MM.1S (cell line): ENCODE measurements at regions not wholly inside any gene's neighbourhood (a gene's known extent, or its start where the extent isn't known, plus 50 kb on each side); places are given as distances from the start of the nearest gene placed in this dataset.

Experiments used
- DNase-seq: peaks from one replicate; pipeline ENCODE4 v3.0.0-alpha.2; 2015
- H2AFZ ChIP-seq: fragments of 300-600 bp; sonication (generic); 2 replicates; pipeline ENCODE4 v1.6.0; 2016; ENCODE audit warnings: antibody characterized with exemption, low read length
- H3F3A ChIP-seq: fragments of 300-600 bp; sonication (generic); 2 replicates; pipeline ENCODE4 v1.6.1; 2016; ENCODE audit warnings: mild to moderate bottlenecking, antibody characterized with exemption, low read length, moderate library complexity, mixed read lengths; ENCODE audit not compliant: insufficient read depth
- H3K27ac ChIP-seq: fragments of 300-600 bp; sonication (generic); 2 replicates; pipeline ENCODE4 v1.5.1; 2016; ENCODE audit warnings: mild to moderate bottlenecking, low read length
- H3K27me3 ChIP-seq: fragments of 300-600 bp; sonication (generic); replicated peaks from 2 replicates; pipeline ENCODE4 v1.6.0; 2016; ENCODE audit warnings: low read length; ENCODE audit not compliant: insufficient read depth
- H3K36me3 ChIP-seq: fragments of 300-600 bp; sonication (generic); replicated peaks from 2 replicates; pipeline ENCODE4 v1.6.1; 2016; ENCODE audit warnings: mild to moderate bottlenecking, low read length, mixed read lengths; ENCODE audit not compliant: insufficient read depth
- H3K4me1 ChIP-seq: fragments of 300-600 bp; sonication (generic); 2 replicates; pipeline ENCODE4 v1.6.1; 2016; ENCODE audit warnings: low read length, mixed read lengths
- H3K4me2 ChIP-seq: fragments of 300-600 bp; sonication (generic); 2 replicates; pipeline ENCODE4 v1.6.0; 2016; ENCODE audit warnings: low read depth, low read length
- H3K4me3 ChIP-seq: fragments of 300-600 bp; sonication (generic); 2 replicates; pipeline ENCODE4 v1.5.1; 2016; ENCODE audit warnings: low read length, mixed read lengths
- H3K79me2 ChIP-seq: fragments of 300-600 bp; sonication (generic); 2 replicates; pipeline ENCODE4 v1.6.1; 2016; ENCODE audit warnings: mixed run types, low read length, mixed read lengths
- H3K9ac ChIP-seq: fragments of 300-600 bp; sonication (generic); 2 replicates; pipeline ENCODE4 v1.6.1; 2016; ENCODE audit warnings: low read length, mixed read lengths
- H3K9me2 ChIP-seq: fragments of 300-600 bp; sonication (generic); replicated peaks from 2 replicates; pipeline ENCODE4 v1.6.1; 2016; ENCODE audit warnings: mild to moderate bottlenecking, low read length, mixed read lengths; ENCODE audit not compliant: insufficient read depth
- H3K9me3 ChIP-seq: fragments of 300-600 bp; sonication (generic); replicated peaks from 2 replicates; pipeline ENCODE4 v1.6.1; 2016; ENCODE audit warnings: mild to moderate bottlenecking, low read length, mixed read lengths; ENCODE audit not compliant: insufficient read depth
- H4K20me1 ChIP-seq: fragments of 300-600 bp; sonication (generic); 2 replicates; pipeline ENCODE4 v1.6.1; 2016; ENCODE audit warnings: mild to moderate bottlenecking, low read length, moderate library complexity, mixed read lengths; ENCODE audit not compliant: insufficient read depth
- EZH2 ChIP-seq: fragments of 300-600 bp; sonication (generic); optimal IDR thresholded peaks from 2 replicates; pipeline ENCODE3; 2017; ENCODE audit warnings: low read depth, mild to moderate bottlenecking, antibody characterized with exemption, low read length, mixed read lengths
- EZH2phosphoT487 ChIP-seq: fragments of 300-600 bp; sonication (generic); IDR thresholded peaks from 2 replicates; pipeline ENCODE4 v1.6.1; 2018; ENCODE audit warnings: antibody characterized with exemption, low read length
- TF ChIP-seq, protein P1 (sequence below): fragments of 300-600 bp; sonication (generic); IDR thresholded peaks from 2 replicates; pipeline ENCODE4 v1.5.1; 2016; ENCODE audit warnings: antibody characterized with exemption, low read length, mixed read lengths

DNA sequence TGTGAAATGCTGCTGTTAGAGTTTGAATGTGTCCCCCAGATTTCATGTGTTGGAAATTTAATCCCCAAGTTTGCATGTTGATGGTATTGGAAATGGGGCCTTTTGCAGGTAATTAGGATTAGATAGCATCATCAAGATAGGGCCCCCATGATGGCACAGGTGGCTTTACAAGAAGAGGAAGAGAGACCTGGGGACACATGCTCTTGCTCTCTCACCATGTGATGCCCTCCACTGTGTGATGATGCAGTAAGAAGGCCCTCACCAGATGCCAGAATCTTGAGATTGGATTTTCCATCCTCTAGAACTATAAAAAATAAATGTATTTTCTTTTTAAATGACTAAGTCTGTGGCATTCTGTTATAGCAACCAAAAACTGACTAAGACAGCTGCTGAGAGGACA is 57.0 kb upstream of the NEK7 start:
- Histone ChIP-seq H3K9ac (no peak overlapping the region), H3K4me2 (no peak overlapping the region), H3K36me3 (no peaks in the 10 kb centered on the region), H3F3A (no peaks in the 10 kb centered on the region), H4K20me1 (no peaks in the 10 kb centered on the region), H3K27me3 (no peaks in the 10 kb centered on the region), H3K27ac (no peak overlapping the region), H3K4me3 (no peak overlapping the region), H3K79me2 (no peaks in the 10 kb centered on the region), H3K9me2 (no peaks in the 10 kb centered on the region), H2AFZ (no peak overlapping the region), H3K9me3 (no peaks in the 10 kb centered on the region), H3K4me1 (no peaks in the 10 kb centered on the region)
- TF ChIP-seq EZH2 (no peak), EZH2phosphoT487 (no peak)
- TF ChIP-seq, protein P1, sequence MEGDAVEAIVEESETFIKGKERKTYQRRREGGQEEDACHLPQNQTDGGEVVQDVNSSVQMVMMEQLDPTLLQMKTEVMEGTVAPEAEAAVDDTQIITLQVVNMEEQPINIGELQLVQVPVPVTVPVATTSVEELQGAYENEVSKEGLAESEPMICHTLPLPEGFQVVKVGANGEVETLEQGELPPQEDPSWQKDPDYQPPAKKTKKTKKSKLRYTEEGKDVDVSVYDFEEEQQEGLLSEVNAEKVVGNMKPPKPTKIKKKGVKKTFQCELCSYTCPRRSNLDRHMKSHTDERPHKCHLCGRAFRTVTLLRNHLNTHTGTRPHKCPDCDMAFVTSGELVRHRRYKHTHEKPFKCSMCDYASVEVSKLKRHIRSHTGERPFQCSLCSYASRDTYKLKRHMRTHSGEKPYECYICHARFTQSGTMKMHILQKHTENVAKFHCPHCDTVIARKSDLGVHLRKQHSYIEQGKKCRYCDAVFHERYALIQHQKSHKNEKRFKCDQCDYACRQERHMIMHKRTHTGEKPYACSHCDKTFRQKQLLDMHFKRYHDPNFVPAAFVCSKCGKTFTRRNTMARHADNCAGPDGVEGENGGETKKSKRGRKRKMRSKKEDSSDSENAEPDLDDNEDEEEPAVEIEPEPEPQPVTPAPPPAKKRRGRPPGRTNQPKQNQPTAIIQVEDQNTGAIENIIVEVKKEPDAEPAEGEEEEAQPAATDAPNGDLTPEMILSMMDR, result no peak
- DNase-seq, result no peak

DNA sequence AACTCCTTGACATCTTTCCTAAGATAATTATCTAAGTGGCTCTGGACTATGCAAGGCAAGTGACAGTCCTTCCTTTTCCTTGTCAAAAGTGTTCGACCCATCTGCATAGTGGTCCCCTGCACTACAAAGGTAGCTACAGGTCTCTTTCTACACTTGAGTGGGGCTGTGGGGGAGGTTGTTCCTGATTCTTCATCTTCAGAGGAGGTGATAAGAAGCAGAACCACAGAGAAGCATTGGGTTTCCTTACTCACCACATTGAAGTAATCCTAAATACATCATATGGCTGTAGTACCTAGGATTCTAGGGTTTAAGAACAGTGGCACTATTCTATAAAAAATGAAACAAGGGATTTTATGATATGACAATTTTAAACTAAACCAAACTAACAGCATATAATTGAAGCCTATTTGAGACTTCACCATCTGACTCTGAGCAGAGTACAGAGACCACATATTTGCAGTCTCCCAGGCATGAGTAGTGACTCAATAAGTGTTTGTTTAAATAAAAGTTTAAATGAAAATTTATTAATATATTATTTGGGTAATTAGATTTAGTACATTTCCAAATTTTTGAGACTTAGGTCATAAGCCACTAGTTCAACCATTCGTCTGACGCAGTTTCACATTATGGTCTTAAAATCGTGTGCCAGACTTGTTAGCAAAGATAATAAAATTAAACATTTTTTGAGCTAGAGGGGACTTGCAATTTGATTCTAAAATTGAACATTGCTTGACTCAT is 54.9 kb upstream of the NEK7 start:
- Histone ChIP-seq H3K79me2 (no peaks in the 10 kb centered on the region), H3F3A (no peaks in the 10 kb centered on the region), H4K20me1 (no peaks in the 10 kb centered on the region), H3K9me3 (no peaks in the 10 kb centered on the region), H3K27me3 (no peaks in the 10 kb centered on the region), H3K9me2 (no peaks in the 10 kb centered on the region), H3K4me2 (no peak overlapping the region), H3K9ac (no peak overlapping the region), H2AFZ (no peak overlapping the region), H3K4me3 (no peak overlapping the region), H3K36me3 (no peaks in the 10 kb centered on the region), H3K27ac (no peak overlapping the region), H3K4me1 (no peaks in the 10 kb centered on the region)
- TF ChIP-seq, protein P1, result no peak
- TF ChIP-seq EZH2phosphoT487 (no peak), EZH2 (no peak)
- no peak for DNase-seq

DNA sequence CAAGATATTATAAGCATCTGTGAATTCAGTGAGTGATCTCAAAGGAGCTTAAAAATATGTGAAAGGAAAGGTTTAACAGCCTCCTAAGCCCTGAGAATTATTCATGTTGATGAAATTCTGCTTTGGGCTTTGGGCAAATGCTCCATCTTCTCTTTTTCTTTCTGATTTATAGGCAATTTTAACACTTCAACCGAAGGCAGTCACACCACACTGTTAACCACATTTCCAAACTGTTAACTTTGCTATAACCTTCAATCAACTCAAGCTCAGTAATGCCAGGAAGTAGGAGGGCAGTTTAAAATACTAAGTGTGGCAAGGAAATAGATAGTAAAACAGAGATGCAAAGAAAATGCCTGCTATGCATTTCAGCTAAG is 54.4 kb upstream of the NEK7 start:
- no peaks in the 10 kb centered on the region for H3K4me1 ChIP-seq
- no peak overlapping the region for H3K9ac ChIP-seq
- no peak for DNase-seq
- H3K79me2 ChIP-seq, result no peaks in the 10 kb centered on the region
- no peaks in the 10 kb centered on the region for H3K9me3 ChIP-seq
- no peaks in the 10 kb centered on the region for H4K20me1 ChIP-seq
- no peaks in the 10 kb centered on the region for H3K27me3 ChIP-seq
- no peak overlapping the region for H3K27ac ChIP-seq
- H3K4me2 ChIP-seq, result no peak overlapping the region
- H2AFZ ChIP-seq, result no peak overlapping the region
- no peaks in the 10 kb centered on the region for H3K9me2 ChIP-seq
- no peak overlapping the region for H3K4me3 ChIP-seq
- TF ChIP-seq, protein P1, result no peak
- TF ChIP-seq EZH2 (no peak), EZH2phosphoT487 (no peak)
- no peaks in the 10 kb centered on the region for H3K36me3 ChIP-seq
- no peaks in the 10 kb centered on the region for H3F3A ChIP-seq
